Activated CD4-positive, alpha-beta T cell treated with anti-CD3 and anti-CD28 coated beads for 24 hours (primary cell): ENCODE measurements at regions not wholly inside any gene's neighbourhood (a gene's known extent, or its start where the extent isn't known, plus 50 kb on each side); places are given as distances from the start of the nearest gene placed in this dataset.
"Not testable (repeated sequence)": the region's sequence is repeated elsewhere in the genome, so short reads cannot be mapped to it uniquely, and the experiment has no call there.

Experiments used
- DNase-seq, 2 donors: peaks; one replicate each; pipeline ENCODE4 v3.0.0-alpha.2; 2020; ENCODE audit warnings: low read depth in 2 of 2

- no peak for DNase-seq
These were observed 695.1 kb downstream of the TAF11L14 start for GRCh38 chr5:18329328-18329727.

- DNase-seq = no peak
These were observed 699.6 kb downstream of the TAF11L14 start for GRCh38 chr5:18333841-18334240.

DNA sequence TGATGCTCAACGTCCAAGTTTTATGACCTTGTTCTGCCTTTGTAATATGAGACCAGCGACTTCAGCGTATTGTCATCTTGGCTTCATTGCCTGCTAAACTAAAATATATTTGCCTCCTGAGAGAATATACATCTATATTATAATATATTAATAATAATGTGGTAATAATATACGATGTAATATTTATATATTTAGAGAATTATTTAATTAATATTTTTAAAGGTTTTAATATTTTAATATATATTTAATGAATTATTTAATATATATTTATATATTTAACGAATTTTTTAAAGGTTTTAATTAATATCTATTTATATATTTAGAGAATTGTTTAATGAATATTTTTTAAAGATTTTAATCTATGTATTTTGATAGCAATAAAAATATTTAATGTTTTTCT lies 700.7 kb downstream of the TAF11L14 start:
- no peak for DNase-seq

DNA sequence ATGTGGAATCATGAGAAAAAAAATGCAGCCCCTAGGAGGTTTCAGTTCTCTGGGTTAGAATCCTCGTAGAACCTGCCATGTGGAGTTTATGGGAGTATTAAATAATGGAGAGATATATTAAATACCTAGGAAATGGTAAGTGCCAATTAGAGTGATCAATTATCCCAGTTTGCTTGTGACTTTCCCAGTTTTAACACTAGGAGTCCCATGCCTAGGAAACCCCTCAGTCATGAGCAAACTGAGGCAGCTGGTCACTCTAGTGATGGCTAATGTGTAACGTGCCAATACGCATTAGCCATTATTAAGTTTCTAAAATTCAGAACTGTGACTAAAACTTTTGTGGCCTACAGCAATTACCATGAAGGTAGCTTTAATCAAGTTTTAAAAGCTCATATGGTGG lies 720.6 kb downstream of the TAF11L14 start:
- DNase-seq = no peak

DNA sequence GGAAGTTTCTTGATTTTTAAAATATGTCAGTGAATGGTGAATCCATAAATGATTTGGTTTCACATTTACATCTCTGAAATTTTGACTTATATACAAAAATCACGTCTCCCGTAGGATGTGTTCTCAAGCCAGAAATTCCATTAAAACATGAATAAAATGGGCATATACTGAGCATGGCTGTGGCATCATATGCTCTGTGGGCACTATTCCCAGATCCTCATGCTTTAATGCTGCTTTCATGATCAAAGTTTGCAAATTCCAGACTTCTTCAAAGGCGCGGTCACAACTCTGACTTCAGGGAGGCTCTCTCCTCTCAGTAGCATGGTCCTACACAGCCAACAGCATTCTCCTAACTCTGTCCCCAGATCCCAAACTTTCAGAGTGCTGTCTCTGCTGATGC lies 723.2 kb downstream of the TAF11L14 start:
- no peak for DNase-seq

GRCh38 chr5:18366234-18366633 lies 732.0 kb downstream of the TAF11L14 start:
- no peak for DNase-seq

GRCh38 chr5:18370531-18370930 lies 736.3 kb downstream of the TAF11L14 start:
- no peak for DNase-seq

DNA sequence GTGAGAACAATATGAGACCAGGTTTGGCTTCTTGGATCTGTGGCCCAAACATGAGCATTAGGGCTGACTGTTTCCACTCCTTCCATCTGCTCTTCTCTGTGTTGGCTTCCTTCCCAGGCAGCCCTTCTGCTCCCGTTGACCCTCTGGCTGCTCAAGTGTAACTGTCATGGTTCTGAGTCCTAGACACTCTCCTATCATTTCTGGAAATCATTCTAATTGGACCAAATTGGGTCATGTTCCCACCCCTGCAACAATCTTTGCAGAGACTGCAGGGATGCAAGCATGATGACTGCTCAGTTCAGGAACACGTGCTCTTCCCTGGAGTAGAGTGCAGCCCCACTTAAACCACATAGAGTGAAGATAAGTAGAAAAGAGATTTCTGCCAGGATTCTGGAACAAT lies 741.4 kb downstream of the TAF11L14 start:
- no peak for DNase-seq

DNA sequence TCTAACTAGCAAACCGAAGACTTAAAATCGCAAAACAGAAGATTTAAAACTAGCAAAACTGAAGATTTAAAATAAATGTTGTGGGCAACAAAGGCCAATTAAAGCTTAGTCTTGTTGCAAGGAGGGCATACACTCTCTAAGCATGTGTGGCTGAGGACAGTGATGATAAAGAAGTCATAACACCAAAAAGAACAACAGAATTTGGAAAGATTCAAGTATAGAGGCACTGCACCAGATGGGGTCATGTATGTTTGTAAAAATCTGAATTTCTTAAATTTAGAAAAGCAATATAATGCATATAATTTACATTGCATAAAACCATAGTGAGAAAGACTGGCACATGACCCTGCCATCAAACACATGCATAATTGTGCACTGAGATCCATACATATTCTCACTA lies 743.8 kb downstream of the TAF11L14 start:
- no peak for DNase-seq

- no peak for DNase-seq
These were observed 744.9 kb downstream of the TAF11L14 start for GRCh38 chr5:18379189-18379588.

DNA sequence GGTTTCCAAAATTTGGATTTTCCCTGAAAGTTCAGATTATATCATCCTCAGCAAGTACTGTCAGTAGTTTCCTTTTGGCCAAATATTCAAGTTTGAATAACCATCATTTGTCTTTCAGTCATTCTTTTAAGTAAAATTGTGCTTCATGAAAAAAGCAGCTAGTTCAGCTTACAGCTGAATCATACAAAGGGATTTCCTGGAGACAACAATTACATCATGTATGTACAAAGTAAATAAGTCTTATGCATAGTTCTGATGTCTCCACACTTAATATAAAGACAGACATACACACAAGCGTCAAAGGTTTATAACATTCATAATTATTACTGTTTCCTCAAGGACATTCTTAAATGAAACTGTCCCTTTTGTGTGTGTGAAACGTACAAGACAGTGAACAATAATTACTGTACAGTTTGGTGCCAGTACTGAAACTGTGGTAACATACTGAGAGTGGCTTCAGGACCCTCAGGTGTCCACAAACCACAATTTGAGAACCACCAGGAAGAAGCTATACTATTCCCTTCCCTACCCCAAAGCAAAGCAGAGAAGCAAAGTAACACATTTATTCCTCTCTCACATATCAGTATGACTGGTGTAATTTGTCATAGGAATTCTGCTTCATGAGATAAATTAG lies 746.6 kb downstream of the TAF11L14 start:
- DNase-seq = no peak

DNA sequence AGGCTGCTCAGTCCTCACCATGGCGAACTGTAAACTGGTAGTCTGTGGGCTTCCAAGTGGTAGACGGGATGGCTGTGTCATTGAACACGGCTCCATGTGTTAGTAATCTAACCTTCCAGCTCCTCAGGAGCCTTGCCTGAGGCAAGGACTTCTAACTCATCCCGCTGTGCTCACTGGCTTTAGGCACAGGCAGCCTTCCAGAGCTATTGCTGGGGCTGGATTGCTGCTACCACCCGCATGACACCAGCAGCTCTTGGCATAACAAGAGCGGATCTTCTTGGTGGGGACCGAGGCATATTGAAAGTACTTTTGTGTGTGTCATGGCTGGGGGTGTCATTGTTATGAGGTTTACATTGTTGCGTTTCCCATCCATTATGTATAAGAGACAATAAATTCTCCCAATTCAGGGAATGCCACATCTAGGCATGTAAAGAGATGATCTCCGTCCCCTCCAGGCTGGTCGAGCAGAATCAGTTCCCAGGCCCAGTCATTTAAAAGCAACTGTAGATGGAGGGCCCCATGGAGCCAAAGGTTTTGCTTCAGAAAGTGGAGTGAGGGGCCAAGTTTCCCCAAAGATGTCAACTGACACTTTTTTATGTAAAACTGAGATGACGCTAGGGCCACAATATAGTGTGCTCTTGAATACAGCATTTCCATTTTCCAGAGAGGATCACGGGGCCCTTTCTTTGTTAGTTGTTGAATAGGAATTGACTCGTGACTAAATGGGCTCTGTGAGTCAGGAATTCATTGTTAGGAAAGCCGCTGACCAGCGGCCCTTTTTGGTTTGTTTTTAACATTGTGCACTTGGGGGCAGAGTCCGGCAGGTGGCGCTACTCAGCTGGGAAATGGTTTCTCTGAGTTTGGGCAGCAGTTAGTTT lies 759.5 kb downstream of the TAF11L14 start:
- DNase-seq = peak; percentile 14 to 32

DNA sequence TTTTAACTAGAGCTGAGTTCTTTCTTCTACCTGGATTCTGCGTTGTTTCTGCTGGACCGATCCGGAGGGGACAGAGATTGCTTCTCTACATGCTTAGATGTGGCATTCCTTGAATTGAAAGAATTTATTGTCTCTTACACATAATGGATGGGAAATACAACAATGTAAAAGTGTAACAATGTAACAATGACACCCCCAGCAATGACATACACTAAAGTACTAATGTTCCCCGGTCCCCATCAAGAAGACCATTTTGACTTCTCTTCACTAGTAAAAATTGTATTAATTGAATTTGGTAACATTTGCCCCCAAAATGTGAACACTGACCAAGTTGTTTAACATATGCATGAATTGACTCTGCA lies 760.2 kb downstream of the TAF11L14 start:
- DNase-seq = no peak

GRCh38 chr5:18395126-18396110 lies 761.2 kb downstream of the TAF11L14 start:
- no peak for DNase-seq

GRCh38 chr5:18397371-18397770 lies 763.1 kb downstream of the TAF11L14 start:
- no peak for DNase-seq

DNA sequence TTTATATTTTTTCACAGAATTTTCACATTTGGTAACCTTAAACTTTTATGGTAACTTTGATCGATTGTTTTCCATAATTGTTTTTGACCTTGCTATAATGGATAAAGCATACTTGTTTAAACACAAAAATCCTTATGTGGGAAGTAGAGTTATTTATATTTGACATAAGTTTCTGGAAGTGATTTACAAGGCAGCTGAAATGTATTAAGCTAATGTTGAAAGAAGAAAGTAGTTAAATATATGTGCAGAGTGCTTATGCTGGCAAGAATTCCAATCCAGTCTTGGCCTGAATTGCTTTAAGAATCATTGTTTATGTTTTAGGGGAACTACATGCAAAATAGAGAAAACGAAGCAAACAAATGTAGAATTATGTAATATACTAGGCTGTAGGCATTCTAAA lies 763.6 kb downstream of the TAF11L14 start:
- no peak for DNase-seq

GRCh38 chr5:18399461-18400327 lies 765.4 kb downstream of the TAF11L14 start:
- DNase-seq = not testable (repeated sequence)

GRCh38 chr5:18403141-18403540 lies 768.9 kb downstream of the TAF11L14 start:
- DNase-seq = no peak

GRCh38 chr5:18403941-18404438 lies 769.7 kb downstream of the TAF11L14 start:
- DNase-seq = no peak

DNA sequence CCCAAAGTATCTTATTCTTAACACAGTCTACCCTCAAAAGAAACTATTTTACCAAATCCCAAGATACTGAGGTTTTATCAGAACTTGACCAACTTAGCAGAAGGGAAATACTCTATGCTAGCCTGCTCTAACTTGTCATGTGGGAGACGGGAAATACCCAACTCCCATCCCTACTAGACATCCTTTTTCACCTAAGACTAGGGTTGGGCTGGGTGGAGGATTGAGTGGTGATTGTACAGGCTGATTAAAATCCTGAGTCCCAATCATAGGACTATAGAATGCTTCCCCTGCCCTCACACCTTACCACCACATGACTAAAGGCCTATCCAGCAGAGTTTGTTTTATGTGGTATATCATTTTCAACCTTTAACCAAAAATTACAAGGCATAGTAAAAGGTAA lies 786.5 kb downstream of the TAF11L14 start:
- DNase-seq = no peak

GRCh38 chr5:18433336-18433735 lies 799.1 kb downstream of the TAF11L14 start:
- no peak for DNase-seq
